GM21360 (cell line): ENCODE measurements at regions not wholly inside any gene's neighbourhood (a gene's known extent, or its start where the extent isn't known, plus 50 kb on each side); places are given as distances from the start of the nearest gene placed in this dataset.

Experiments used
- ATAC-seq: cut with Tn5 transposase; IDR thresholded peaks from one replicate; pipeline ENCODE4 v1.9.1; 2021; ENCODE audit warnings: mild to moderate bottlenecking, moderate library complexity; ENCODE audit not compliant: unreplicated experiment

DNA sequence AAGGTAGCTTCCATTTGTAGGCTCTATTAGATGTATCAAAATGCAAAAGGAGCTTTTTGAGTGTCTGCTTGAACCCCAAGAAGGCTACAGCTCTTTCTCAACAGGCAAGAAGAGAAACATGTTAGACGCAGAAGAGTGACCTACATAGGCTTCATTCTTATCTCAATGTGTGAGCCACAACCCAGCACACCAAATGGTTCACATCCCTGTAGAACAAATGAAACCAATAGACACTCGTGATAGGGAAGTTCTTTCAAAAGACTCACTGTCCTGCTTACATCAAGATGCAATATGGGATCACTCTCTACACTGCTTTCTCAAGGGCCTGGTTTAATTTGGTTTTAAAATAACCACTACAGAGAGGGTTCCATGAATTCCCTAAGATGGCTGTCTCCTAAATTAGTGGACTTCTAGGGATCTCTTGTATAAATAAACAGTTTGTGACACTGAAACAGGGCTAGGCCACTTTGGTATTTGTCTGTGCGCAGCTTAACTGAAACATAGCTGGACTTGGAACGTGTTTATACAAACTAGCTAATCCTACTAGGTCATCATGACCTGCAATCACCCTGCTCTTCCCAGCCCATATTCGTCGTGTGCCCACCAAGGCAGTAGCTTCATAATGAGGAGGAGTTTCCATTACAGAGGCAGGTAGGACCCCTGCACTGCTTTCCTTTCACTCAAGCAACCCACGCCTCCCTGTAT is 225.4 kb upstream of the PREP start:
- no peak for ATAC-seq

DNA sequence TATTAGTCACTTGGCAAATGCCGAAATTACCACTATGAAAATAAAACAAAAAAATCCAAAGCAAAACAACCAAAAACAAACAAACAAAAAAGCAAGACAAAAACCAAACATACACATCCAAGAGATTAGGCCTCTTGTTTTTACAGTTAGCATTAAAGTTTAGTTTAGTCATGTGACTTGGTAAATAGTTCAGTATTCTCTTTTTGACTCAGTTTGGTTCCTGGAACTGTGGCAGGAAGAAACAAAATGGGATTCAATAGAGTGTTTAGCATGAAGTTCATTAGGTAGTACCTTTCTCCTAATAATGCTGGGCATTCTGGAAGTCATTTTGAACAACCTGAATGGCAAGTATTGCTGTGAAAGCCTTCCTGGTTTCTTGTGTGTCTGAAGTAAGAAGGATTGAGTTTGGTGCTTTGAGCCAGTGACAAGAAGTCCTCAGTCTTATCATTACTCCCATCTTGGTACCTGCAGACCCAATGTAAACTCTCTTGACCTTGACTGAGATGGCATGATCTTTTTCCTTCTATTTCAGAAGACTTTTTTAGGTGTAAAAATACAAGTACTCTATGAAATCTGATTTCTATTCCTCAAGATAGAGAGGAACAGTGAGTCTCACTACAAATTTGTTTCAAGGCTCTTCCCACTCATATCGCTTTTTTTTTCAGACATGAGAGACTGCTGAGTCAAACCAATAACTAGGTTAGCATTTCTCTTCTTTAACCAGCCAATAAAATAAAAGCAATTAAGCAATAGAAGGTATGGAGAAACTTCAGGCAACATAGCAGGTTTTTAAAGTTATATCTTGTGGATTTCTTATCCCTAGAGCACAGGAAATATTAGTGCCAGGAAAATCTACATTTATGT is 223.6 kb upstream of the PREP start:
- ATAC-seq: no peak

GRCh38 chr6:105624021-105624420 is 221.1 kb upstream of the PREP start:
- ATAC-seq: no peak

DNA sequence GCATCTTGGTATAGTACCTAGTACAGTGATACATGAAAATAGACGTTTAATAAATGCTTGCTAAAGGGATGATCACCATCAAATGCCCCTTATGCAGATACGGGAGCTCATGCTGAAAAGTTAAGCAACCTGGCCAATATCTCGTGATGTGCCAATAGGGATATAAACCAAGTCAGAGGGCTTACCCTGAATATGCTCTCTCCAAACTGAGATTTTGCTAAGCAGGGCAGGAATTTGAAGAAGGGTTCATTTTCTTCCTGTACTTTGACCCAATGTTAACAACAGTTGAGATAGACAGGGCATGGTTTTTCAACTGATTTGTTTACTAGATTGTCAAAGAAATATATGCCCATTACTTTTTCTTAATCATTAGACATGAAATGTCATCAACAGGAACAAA is 219.3 kb upstream of the PREP start:
- no peak for ATAC-seq

DNA sequence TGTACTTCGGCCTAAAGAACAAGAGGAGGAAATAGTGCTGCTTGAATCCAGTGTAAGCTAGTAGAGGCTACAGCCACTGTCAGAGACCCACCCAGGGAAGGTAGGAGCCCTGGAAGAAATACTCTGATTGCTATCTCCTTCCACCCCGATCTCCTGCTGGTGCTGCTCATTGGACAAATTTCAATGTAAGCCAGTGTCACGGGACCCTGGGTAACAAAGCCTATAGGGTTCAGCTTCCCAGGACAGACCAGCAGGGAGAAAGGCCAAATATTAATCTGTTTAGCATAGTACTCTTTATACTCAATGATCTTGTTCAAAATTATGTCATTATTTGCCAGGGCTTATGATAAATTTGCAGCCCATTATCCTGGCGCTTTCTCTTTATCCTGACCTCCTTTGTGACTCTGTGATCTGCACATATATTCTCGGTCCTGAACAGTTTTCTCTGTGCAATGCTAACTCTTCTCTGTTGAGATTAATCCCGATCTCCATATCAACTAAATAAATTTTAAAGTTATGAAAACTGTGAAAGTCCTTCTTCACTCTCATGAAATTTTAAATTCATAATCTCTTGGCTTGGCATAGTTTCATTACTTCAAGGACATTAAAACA is 218.8 kb upstream of the PREP start:
- no peak for ATAC-seq

DNA sequence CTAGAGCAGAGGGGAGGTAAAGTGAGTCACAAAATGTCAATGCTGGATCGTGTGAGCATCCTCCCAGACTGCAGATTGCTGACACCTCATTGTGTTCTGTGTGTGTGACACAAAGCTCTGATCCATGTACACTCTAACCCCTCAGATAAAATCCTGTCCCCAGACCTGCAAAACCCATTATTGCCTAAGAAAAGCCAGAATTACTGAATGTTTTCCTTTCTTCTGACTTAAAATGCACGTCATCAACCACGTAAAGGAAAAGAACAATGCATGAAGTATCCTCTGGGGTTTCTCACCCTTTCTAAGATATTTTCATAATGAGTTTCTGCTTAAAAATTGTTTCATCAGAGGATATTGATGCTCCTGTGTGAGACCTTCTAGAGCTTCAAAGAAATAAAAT is 218.0 kb upstream of the PREP start:
- no peak for ATAC-seq

DNA sequence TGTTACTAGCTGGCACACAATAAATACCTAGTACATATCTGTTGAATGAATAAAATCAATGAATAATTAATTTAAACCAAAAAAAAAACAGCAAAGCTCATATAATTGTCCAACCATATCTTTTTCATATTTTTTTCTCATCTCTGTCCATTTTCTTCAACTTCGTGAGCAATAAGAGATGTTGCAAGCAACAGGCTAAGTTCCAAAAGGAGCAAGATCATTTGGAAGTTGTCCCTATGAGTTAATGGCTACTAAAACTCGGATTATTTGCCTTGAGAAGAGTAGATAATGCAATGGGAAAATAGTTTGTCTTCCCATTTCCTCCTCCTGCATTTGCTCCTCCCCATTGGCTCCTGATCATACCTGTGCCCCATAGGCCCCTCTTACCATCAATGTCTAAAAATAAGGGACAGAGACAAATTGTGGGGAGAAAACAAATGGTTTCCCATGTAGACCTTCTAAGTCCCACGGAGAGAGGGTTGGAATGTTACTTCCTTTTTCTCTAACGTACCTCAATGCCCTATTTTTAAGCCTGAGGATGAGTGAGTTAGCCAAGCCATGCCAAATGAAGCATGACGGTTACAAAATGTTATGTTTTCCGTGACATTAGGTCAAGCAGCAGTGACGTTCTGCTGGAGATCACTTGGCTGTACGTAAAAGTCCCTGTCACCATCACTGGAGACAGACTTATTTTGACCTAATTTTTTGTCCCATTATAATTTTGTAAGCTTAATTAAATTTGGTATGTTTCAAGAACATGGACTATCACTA is 217.3 kb upstream of the PREP start:
- no peak for ATAC-seq

DNA sequence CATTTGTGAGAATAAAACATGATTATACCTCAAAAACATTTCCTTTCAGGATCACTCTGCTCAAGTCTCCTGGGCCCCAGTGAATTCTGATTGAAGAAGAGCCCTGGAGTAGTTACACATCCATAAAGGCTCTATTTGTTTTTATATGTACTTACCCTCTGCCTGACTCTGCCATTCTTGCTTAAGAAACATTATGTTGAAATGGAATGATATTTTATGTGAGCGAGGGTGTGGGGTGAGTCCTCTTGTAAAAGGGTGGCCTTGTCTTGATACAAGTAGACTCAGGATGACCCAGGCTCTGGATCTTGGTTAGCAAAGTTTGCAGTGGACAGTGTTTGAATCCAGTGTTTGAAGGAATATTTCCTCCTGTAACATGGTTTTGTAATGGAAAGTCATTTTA is 215.4 kb upstream of the PREP start:
- ATAC-seq: no peak

DNA sequence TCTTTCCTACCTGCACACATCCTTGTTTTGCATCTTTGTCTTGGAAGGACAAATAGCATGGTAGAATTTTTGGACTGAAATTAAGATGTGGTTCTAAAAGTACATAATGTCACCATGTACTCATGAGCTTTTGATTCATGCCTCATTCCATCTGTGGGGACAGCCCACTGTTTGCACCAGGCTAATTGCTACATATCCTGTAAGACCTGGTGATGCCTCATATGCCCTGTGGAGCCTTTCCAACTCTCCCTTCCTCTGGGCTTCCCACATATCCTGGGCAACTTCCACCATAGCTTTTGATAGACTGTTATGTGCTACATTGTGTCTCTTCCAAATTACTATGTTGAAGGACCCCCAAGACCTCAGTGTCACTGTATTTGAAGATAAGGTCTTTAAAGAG is 213.6 kb upstream of the PREP start:
- no peak for ATAC-seq

DNA sequence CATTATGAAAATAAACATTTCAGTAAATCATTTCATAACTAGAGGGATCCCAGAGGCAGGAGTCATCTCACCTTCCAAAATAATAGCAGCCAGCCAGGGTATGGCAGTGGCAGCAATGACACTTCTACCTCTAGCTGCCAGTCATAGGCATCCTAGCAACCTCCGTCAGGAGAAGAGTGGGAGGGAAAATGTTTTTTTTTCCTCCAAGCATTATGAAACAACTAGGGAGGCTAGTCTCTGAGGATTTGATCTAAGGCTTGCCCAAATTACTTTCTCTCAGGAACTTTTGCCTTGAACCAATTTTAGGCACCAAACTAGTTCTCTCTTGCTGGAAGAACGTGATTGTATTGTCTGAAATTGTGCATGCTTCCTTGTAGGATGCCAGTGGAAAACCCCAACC is 208.7 kb upstream of the PREP start:
- ATAC-seq: no peak

DNA sequence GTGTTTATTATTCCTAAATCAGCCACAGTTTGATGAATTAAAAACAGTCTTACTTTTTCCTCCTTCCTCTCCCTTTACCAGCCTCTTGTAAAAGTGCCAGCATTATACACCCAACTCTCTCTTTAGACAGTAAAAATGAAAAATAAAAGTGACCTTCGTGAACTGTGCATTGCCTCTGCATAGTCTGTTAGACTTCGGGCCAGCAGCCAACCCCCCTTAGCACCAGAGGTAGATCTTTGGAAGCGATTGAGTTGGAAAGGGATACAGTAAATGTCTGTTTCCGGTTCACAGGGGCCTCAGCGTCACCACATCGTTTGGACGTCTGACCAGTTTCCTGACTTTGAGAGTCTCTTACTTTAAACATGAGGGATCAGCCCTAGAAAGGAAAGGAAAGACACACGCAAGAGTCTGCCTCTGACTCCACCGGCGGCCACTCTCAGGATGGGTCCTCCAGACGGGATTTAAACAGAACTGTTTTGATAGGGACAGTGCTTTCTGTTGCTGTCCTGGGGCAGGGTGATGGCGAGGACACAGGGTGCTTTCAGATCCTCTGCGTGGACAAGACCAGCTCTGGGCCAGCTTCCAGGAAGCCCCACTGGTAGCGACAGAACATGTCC is 206.6 kb upstream of the PREP start:
- no peak for ATAC-seq

- ATAC-seq: no peak
These were observed 206.0 kb upstream of the PREP start for GRCh38 chr6:105608711-105609374.

DNA sequence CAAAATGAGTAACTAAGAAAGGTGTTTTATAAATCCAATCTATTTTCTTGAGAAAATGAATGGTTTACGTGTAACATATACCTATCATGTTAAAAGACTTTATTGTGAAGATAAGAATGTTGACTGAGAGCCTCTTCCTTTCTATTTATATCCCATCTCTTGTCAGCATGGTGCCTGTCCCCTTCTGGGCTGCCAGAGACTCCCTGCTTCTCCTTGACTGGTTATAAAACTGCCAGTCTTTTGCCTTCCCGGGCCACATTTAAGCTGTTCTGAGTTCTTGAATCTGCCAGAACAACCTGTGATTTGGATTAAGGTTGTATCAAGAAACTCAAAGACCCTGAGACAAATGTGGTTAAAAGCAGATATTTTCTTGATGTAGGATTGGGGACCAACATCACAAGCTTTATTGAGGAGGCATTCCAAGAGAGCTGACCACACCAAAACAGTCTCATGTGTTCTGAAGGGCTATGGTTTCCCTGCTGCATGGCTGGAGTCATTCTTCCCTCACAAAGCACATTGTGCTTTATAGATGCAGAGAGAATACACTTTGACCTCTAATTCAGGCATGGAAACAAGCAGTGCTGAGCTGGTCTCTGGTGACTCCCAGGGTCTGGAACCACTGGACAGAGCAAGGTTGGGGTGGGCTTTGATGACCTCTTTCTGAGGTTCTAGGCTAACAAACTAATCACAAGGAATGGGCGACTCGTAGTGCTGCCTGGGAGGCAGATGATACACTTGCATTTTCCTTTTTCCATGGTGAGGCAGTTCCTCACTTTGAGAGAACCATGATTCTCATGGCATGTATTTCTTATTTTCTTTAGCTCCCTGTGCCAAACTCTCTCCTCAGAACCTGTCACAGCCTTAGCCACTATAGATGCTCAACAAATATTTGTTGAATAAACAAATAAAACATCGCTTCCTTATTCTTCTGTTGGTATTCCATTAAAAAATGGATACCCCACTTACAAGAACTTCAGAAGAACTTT is 205.0 kb upstream of the PREP start:
- ATAC-seq: no peak

- ATAC-seq: no peak
These were observed 204.1 kb upstream of the PREP start for GRCh38 chr6:105606831-105607463.

DNA sequence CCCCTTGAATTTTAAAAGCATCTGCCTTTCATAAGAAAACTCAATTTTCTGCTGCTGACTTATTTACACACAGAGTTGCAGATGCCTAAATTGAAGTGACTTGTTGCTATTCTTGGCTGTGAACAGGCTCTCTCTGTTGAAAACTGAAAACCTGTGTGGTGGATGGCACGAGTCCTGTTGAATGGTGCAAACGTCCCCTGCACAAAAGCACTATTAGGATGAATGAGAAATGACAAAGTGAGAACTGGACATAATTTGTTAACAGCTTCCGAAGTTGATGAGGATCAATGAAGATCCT is 201.7 kb upstream of the PREP start:
- ATAC-seq: no peak

- no peak for ATAC-seq
These were observed 201.1 kb upstream of the PREP start for GRCh38 chr6:105603788-105604586.

- ATAC-seq: peak; percentile 95
These were observed 198.8 kb upstream of the PREP start for GRCh38 chr6:105601541-105602236.
